ENCODE measurements at regions not wholly inside any gene's neighbourhood (a gene's known extent, or its start where the extent isn't known, plus 50 kb on each side); places are given as distances from the start of the nearest gene placed in this dataset.

GRCh38 chr1:38194472-38194871 lies 147.9 kb upstream of the POU3F1 start (continued):
- TF ChIP-seq, protein P1, sequence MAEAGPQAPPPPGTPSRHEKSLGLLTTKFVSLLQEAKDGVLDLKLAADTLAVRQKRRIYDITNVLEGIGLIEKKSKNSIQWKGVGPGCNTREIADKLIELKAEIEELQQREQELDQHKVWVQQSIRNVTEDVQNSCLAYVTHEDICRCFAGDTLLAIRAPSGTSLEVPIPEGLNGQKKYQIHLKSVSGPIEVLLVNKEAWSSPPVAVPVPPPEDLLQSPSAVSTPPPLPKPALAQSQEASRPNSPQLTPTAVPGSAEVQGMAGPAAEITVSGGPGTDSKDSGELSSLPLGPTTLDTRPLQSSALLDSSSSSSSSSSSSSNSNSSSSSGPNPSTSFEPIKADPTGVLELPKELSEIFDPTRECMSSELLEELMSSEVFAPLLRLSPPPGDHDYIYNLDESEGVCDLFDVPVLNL (CRISPR knock-in tag; IDR thresholded peaks at IDR 0.05; ENCODE audit: borderline replicate concordance, low read depth) = no peak
- TF ChIP-seq ARID4B (CRISPR knock-in tag; IDR thresholded peaks at IDR 0.05; ENCODE audit: borderline replicate concordance) (no peak), ZBTB21 (CRISPR knock-in tag; IDR thresholded peaks at IDR 0.05; ENCODE audit: borderline replicate concordance) (no peak), ATF1 (CRISPR knock-in tag; IDR thresholded peaks at IDR 0.05) (no peak), IRF1 (CRISPR knock-in tag; IDR thresholded peaks at IDR 0.05) (no peak), MYBL2 (CRISPR knock-in tag; IDR thresholded peaks at IDR 0.05) (no peak), ELF4 (CRISPR knock-in tag; IDR thresholded peaks at IDR 0.05; ENCODE audit: low read depth) (no peak), SOX15 (CRISPR knock-in tag; IDR thresholded peaks at IDR 0.05) (no peak)

DNA sequence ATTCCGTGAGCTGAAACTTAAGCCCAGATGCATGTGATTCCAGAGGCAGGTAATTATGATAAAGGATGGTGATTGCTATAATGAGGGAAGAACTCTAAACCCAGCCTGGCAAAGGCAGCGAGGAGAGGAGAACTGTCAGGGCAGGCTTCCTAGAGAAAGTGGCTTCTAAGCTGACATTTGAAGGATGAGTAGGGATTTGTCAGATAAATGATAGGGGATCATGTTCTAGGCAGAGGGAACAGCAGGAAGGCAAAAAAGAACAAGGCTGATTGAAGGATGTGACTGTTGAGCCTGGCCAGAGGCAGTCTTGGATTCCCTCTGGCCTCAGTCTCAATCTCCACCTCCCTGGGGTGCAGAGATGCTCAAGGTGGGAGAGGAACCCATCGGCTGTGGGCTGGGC lies 146.4 kb upstream of the POU3F1 start:
- ATAC-seq (no peak), DNase-seq (ENCODE audit: low spot score) (no peak)
- peaks cover 4% of the 10 kb centered on the region; the same call in 1 of the 2 replicates for H3K27me3 Mint-ChIP-seq (ENCODE audit: low read depth)
- no peak overlapping the region for H3K4me3 Mint-ChIP-seq
- POLR2A ChIA-PET = no interaction called here
- CTCF ChIA-PET = no interaction called here
- H3K27ac Mint-ChIP-seq = no peak overlapping the region
- peaks cover 4% of the 10 kb centered on the region for H3K36me3 Mint-ChIP-seq
- peaks cover 8% of the 10 kb centered on the region for H3K4me1 Mint-ChIP-seq
- peaks cover 14% of the 10 kb centered on the region for H3K9me3 Mint-ChIP-seq
- TF ChIP-seq GTF2I (CRISPR knock-in tag; conservative IDR thresholded peaks at IDR 0.05) (no peak), TEAD4 (CRISPR knock-in tag; IDR thresholded peaks at IDR 0.05) (no peak), JUN (CRISPR knock-in tag; IDR thresholded peaks at IDR 0.05) (no peak), NFE2L1 (CRISPR knock-in tag; IDR thresholded peaks at IDR 0.05) (no peak), ELF4 (CRISPR knock-in tag; IDR thresholded peaks at IDR 0.05; ENCODE audit: low read depth) (no peak), ZNF317 (CRISPR knock-in tag; IDR thresholded peaks at IDR 0.05; ENCODE audit: borderline replicate concordance, low read depth) (no peak), MAX (CRISPR knock-in tag; IDR thresholded peaks at IDR 0.05) (no peak), FOXJ3 (CRISPR knock-in tag; IDR thresholded peaks at IDR 0.05; ENCODE audit: borderline replicate concordance) (no peak), ARID4B (CRISPR knock-in tag; IDR thresholded peaks at IDR 0.05; ENCODE audit: borderline replicate concordance) (no peak)
- TF ChIP-seq, protein P2, sequence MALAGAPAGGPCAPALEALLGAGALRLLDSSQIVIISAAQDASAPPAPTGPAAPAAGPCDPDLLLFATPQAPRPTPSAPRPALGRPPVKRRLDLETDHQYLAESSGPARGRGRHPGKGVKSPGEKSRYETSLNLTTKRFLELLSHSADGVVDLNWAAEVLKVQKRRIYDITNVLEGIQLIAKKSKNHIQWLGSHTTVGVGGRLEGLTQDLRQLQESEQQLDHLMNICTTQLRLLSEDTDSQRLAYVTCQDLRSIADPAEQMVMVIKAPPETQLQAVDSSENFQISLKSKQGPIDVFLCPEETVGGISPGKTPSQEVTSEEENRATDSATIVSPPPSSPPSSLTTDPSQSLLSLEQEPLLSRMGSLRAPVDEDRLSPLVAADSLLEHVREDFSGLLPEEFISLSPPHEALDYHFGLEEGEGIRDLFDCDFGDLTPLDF (CRISPR knock-in tag; IDR thresholded peaks at IDR 0.05) = no peak
- TF ChIP-seq, protein P3, sequence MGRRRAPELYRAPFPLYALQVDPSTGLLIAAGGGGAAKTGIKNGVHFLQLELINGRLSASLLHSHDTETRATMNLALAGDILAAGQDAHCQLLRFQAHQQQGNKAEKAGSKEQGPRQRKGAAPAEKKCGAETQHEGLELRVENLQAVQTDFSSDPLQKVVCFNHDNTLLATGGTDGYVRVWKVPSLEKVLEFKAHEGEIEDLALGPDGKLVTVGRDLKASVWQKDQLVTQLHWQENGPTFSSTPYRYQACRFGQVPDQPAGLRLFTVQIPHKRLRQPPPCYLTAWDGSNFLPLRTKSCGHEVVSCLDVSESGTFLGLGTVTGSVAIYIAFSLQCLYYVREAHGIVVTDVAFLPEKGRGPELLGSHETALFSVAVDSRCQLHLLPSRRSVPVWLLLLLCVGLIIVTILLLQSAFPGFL (CRISPR knock-in tag; IDR thresholded peaks at IDR 0.05; ENCODE audit: borderline replicate concordance) = no peak

Data from WTC11 (cell line).